ENCODE measurements at regions not wholly inside any gene's neighbourhood (a gene's known extent, or its start where the extent isn't known, plus 50 kb on each side); places are given as distances from the start of the nearest gene placed in this dataset.

DNA sequence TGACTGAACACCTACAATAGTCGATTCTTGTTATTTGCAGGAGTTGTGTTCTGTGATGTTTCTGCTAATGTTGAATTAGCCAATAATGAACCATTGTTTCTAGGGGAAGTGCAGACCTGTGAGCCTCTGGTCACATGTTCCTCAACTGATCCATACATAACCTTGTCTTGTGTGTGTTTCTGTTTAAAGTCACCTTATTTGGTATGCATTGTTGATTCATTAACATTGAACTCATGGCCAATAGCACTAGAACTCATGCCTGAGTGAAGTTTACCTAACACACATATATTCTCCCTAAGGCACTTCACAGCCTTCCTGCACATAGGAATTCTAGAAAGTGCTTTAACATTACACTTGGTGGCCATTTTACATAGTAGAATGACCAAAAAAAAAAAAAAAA, 271.8 kb upstream of the PLET1 start:
- TF ChIP-seq SIX5 (IDR thresholded peaks at IDR 0.05; ENCODE audit: low read depth, low read length) (no peak), CHD2 (IDR thresholded peaks at IDR 0.05; ENCODE audit: low read length) (no peak), CEBPB (IDR thresholded peaks at IDR 0.05; ENCODE audit: low read depth, low read length) (no peak), KDM5A (IDR thresholded peaks at IDR 0.05; ENCODE audit: low read length) (no peak), POLR2A (IDR thresholded peaks at IDR 0.05; ENCODE audit: control extremely low read depth in 1 of 2, low read depth in 2 of 2, low read length in 2 of 2) (no peak), SIRT6 (IDR thresholded peaks at IDR 0.05; ENCODE audit: low read length) (no peak), SP1 (IDR thresholded peaks at IDR 0.05; ENCODE audit: low read depth, low read length) (no peak), JUN (IDR thresholded peaks at IDR 0.05; ENCODE audit: low read depth, low read length) (no peak), TAF1 (IDR thresholded peaks at IDR 0.05; ENCODE audit: low read depth, low read length) (no peak), POLR2AphosphoS5 (IDR thresholded peaks at IDR 0.05; ENCODE audit: low read depth, low read length) (no peak), YY1 (IDR thresholded peaks at IDR 0.05; ENCODE audit: low read depth, low read length) (no peak), PHF8 (conservative IDR thresholded peaks at IDR 0.05; ENCODE audit: low read depth, low read length) (no peak)
- TF ChIP-seq, protein P1, sequence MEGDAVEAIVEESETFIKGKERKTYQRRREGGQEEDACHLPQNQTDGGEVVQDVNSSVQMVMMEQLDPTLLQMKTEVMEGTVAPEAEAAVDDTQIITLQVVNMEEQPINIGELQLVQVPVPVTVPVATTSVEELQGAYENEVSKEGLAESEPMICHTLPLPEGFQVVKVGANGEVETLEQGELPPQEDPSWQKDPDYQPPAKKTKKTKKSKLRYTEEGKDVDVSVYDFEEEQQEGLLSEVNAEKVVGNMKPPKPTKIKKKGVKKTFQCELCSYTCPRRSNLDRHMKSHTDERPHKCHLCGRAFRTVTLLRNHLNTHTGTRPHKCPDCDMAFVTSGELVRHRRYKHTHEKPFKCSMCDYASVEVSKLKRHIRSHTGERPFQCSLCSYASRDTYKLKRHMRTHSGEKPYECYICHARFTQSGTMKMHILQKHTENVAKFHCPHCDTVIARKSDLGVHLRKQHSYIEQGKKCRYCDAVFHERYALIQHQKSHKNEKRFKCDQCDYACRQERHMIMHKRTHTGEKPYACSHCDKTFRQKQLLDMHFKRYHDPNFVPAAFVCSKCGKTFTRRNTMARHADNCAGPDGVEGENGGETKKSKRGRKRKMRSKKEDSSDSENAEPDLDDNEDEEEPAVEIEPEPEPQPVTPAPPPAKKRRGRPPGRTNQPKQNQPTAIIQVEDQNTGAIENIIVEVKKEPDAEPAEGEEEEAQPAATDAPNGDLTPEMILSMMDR (IDR thresholded peaks at IDR 0.05; ENCODE audit: control extremely low read depth in 1 of 3, insufficient read depth in 1 of 3, low read depth in 1 of 3, low read length in 3 of 3): no peak
- TF ChIP-seq, protein P2, sequence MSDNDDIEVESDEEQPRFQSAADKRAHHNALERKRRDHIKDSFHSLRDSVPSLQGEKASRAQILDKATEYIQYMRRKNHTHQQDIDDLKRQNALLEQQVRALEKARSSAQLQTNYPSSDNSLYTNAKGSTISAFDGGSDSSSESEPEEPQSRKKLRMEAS (IDR thresholded peaks at IDR 0.05): no peak

Data from H1 (cell line).